Activated CD4-positive, alpha-beta T cell treated with anti-CD3 and anti-CD28 coated beads, Interleukin-2, amount 10 ng/mL, durations not matched to agents 7 days and 5 days (primary cell): ENCODE measurements at regions not wholly inside any gene's neighbourhood (a gene's known extent, or its start where the extent isn't known, plus 50 kb on each side); places are given as distances from the start of the nearest gene placed in this dataset.

Experiments
- CTCF ChIA-PET: fragments of 350-600 bp; sonication (Branson Sonifier 250); formaldehyde crosslinking; loops from one replicate; lab custom pipeline; 2021; ENCODE audit warnings: antibody characterized with exemption; lab: Charles Lee
- POLR2A ChIA-PET: fragments of 350-600 bp; sonication (Branson Sonifier 250); formaldehyde crosslinking; loops from one replicate; lab custom pipeline; 2021; ENCODE audit warnings: antibody characterized with exemption; lab: Charles Lee
- DNase-seq: peaks from one replicate; pipeline ENCODE4 v3.0.0-alpha.2; 2020
- H3K27ac Mint-ChIP-seq: one replicate; pipeline ENCODE4 v1.8.0; 2021; ENCODE audit warnings: mild to moderate bottlenecking, moderate library complexity, mixed read lengths
- H3K27me3 Mint-ChIP-seq: one replicate; pipeline ENCODE4 v1.8.0; 2021; ENCODE audit warnings: mixed read lengths
- H3K36me3 Mint-ChIP-seq: one replicate; pipeline ENCODE4 v1.8.0; 2021; ENCODE audit warnings: low read depth, mixed read lengths
- H3K4me1 Mint-ChIP-seq: one replicate; pipeline ENCODE4 v1.8.0; 2021; ENCODE audit warnings: mixed read lengths
- H3K4me3 Mint-ChIP-seq: one replicate; pipeline ENCODE4 v1.8.0; 2021; ENCODE audit warnings: mild to moderate bottlenecking, moderate library complexity, mixed read lengths
- H3K9me3 Mint-ChIP-seq: one replicate; pipeline ENCODE4 v1.8.0; 2021; ENCODE audit warnings: mixed read lengths

- Mint-ChIP-seq H3K9me3 (peaks cover 14% of the 10 kb centered on the region), H3K36me3 (no peaks in the 10 kb centered on the region)
Observed at GRCh38 chr3:146873748-146874147, 268.6 kb upstream of the PLSCR5 start.

GRCh38 chr3:146865175-146865755 is 260.1 kb upstream of the PLSCR5 start:
- no peak overlapping the region for H3K27ac Mint-ChIP-seq
- CTCF ChIA-PET = no interaction called here
- no peaks in the 10 kb centered on the region for H3K36me3 Mint-ChIP-seq

More at GRCh38 chr3:146873748-146874147, 268.6 kb upstream of the PLSCR5 start:
- no peak for DNase-seq
- Mint-ChIP-seq H3K4me3 (no peak overlapping the region), H3K4me1 (no peaks in the 10 kb centered on the region), H3K27ac (no peak overlapping the region), H3K27me3 (no peaks in the 10 kb centered on the region)
- POLR2A ChIA-PET = no interaction called here
- CTCF ChIA-PET = no interaction called here

GRCh38 chr3:146861262-146861661 is 256.1 kb upstream of the PLSCR5 start:
- H3K4me1 Mint-ChIP-seq = no peaks in the 10 kb centered on the region
- DNase-seq = no peak
- no peaks in the 10 kb centered on the region for H3K27me3 Mint-ChIP-seq
- H3K4me3 Mint-ChIP-seq = no peak overlapping the region
- H3K9me3 Mint-ChIP-seq = no peaks in the 10 kb centered on the region
- no peaks in the 10 kb centered on the region for H3K36me3 Mint-ChIP-seq
- CTCF ChIA-PET = no interaction called here
- H3K27ac Mint-ChIP-seq = no peak overlapping the region
- POLR2A ChIA-PET = no interaction called here

More at GRCh38 chr3:146865175-146865755, 260.1 kb upstream of the PLSCR5 start:
- H3K9me3 Mint-ChIP-seq = no peaks in the 10 kb centered on the region
- no peak for DNase-seq
- no peak overlapping the region for H3K4me3 Mint-ChIP-seq
- POLR2A ChIA-PET = no interaction called here
- no peaks in the 10 kb centered on the region for H3K4me1 Mint-ChIP-seq
- H3K27me3 Mint-ChIP-seq = no peaks in the 10 kb centered on the region

GRCh38 chr3:146854523-146854922 is 249.4 kb upstream of the PLSCR5 start:
- Mint-ChIP-seq H3K27me3 (no peaks in the 10 kb centered on the region), H3K27ac (no peak overlapping the region), H3K36me3 (no peaks in the 10 kb centered on the region), H3K4me3 (no peak overlapping the region), H3K4me1 (no peaks in the 10 kb centered on the region), H3K9me3 (no peaks in the 10 kb centered on the region)
- POLR2A ChIA-PET = no interaction called here
- CTCF ChIA-PET = no interaction called here
- DNase-seq = no peak

- POLR2A ChIA-PET = no interaction called here
- no peak for DNase-seq
- H3K27me3 Mint-ChIP-seq = no peaks in the 10 kb centered on the region
- no peak overlapping the region for H3K27ac Mint-ChIP-seq
- no peak overlapping the region for H3K4me3 Mint-ChIP-seq
- peaks cover 2% of the 10 kb centered on the region for H3K9me3 Mint-ChIP-seq
- no peaks in the 10 kb centered on the region for H3K36me3 Mint-ChIP-seq
- CTCF ChIA-PET = no interaction called here
- H3K4me1 Mint-ChIP-seq = no peaks in the 10 kb centered on the region
Observed at GRCh38 chr3:146851665-146852064, 246.5 kb upstream of the PLSCR5 start.

GRCh38 chr3:146845361-146845760 is 240.2 kb upstream of the PLSCR5 start:
- Mint-ChIP-seq H3K27ac (no peak overlapping the region), H3K36me3 (no peaks in the 10 kb centered on the region), H3K4me1 (no peaks in the 10 kb centered on the region), H3K27me3 (no peaks in the 10 kb centered on the region), H3K9me3 (peaks cover 2% of the 10 kb centered on the region), H3K4me3 (no peak overlapping the region)
- CTCF ChIA-PET = interaction anchor here (0.7 kb wide), 1 partner anchor 17 kb away, joined by 3 read pairs; no protein-coding TSS in a partner anchor
- no peak for DNase-seq
- POLR2A ChIA-PET = no interaction called here

- ChIA-PET POLR2A (no interaction called here), CTCF (no interaction called here)
- no peaks in the 10 kb centered on the region for H3K4me1 Mint-ChIP-seq
- no peak overlapping the region for H3K27ac Mint-ChIP-seq
- H3K4me3 Mint-ChIP-seq = no peak overlapping the region
- H3K36me3 Mint-ChIP-seq = no peaks in the 10 kb centered on the region
- H3K27me3 Mint-ChIP-seq = no peaks in the 10 kb centered on the region
- no peaks in the 10 kb centered on the region for H3K9me3 Mint-ChIP-seq
- DNase-seq = no peak
Observed at GRCh38 chr3:146843476-146843875, 238.3 kb upstream of the PLSCR5 start.

- CTCF ChIA-PET = no interaction called here
Observed at GRCh38 chr3:146839727-146840375, 234.7 kb upstream of the PLSCR5 start.

GRCh38 chr3:146838221-146838620 is 233.1 kb upstream of the PLSCR5 start:
- no peaks in the 10 kb centered on the region for H3K9me3 Mint-ChIP-seq
- no peak for DNase-seq
- POLR2A ChIA-PET = no interaction called here
- H3K4me1 Mint-ChIP-seq = no peaks in the 10 kb centered on the region
- H3K36me3 Mint-ChIP-seq = no peaks in the 10 kb centered on the region
- CTCF ChIA-PET = no interaction called here
- H3K27me3 Mint-ChIP-seq = no peaks in the 10 kb centered on the region
- H3K27ac Mint-ChIP-seq = no peak overlapping the region
- no peak overlapping the region for H3K4me3 Mint-ChIP-seq

More at GRCh38 chr3:146839727-146840375, 234.7 kb upstream of the PLSCR5 start:
- no peak for DNase-seq
- Mint-ChIP-seq H3K4me3 (no peak overlapping the region), H3K27me3 (no peaks in the 10 kb centered on the region), H3K27ac (no peak overlapping the region), H3K9me3 (no peaks in the 10 kb centered on the region), H3K36me3 (no peaks in the 10 kb centered on the region), H3K4me1 (no peaks in the 10 kb centered on the region)
- POLR2A ChIA-PET = interaction anchor here (0.6 kb wide), 1 partner anchor 896 kb away, joined by 3 read pairs; no protein-coding TSS in a partner anchor

- no peaks in the 10 kb centered on the region for H3K4me1 Mint-ChIP-seq
- no peaks in the 10 kb centered on the region for H3K27me3 Mint-ChIP-seq
- H3K9me3 Mint-ChIP-seq = no peaks in the 10 kb centered on the region
- no peak for DNase-seq
- H3K36me3 Mint-ChIP-seq = no peaks in the 10 kb centered on the region
- CTCF ChIA-PET = no interaction called here
- no peak overlapping the region for H3K4me3 Mint-ChIP-seq
- H3K27ac Mint-ChIP-seq = no peak overlapping the region
- POLR2A ChIA-PET = no interaction called here
Observed at GRCh38 chr3:146834917-146835316, 229.8 kb upstream of the PLSCR5 start.

GRCh38 chr3:146832857-146833458 is 227.8 kb upstream of the PLSCR5 start:
- ChIA-PET CTCF (no interaction called here), POLR2A (no interaction called here)
- Mint-ChIP-seq H3K36me3 (no peaks in the 10 kb centered on the region), H3K9me3 (no peaks in the 10 kb centered on the region), H3K4me1 (no peaks in the 10 kb centered on the region), H3K27me3 (no peaks in the 10 kb centered on the region), H3K27ac (no peak overlapping the region), H3K4me3 (no peak overlapping the region)
- DNase-seq = no peak

- H3K9me3 Mint-ChIP-seq = no peaks in the 10 kb centered on the region
- DNase-seq = no peak
- ChIA-PET POLR2A (no interaction called here), CTCF (no interaction called here)
- H3K27ac Mint-ChIP-seq = no peak overlapping the region
- H3K36me3 Mint-ChIP-seq = no peaks in the 10 kb centered on the region
- no peak overlapping the region for H3K4me3 Mint-ChIP-seq
- no peaks in the 10 kb centered on the region for H3K27me3 Mint-ChIP-seq
- no peaks in the 10 kb centered on the region for H3K4me1 Mint-ChIP-seq
Observed at GRCh38 chr3:146831659-146832058, 226.5 kb upstream of the PLSCR5 start.

- H3K27ac Mint-ChIP-seq = no peak overlapping the region
- POLR2A ChIA-PET = no interaction called here
- no peaks in the 10 kb centered on the region for H3K9me3 Mint-ChIP-seq
- H3K4me1 Mint-ChIP-seq = no peaks in the 10 kb centered on the region
- no peaks in the 10 kb centered on the region for H3K36me3 Mint-ChIP-seq
- H3K27me3 Mint-ChIP-seq = no peaks in the 10 kb centered on the region
- no peak for DNase-seq
- no peak overlapping the region for H3K4me3 Mint-ChIP-seq
- CTCF ChIA-PET = no interaction called here
Observed at GRCh38 chr3:146830231-146830630, 225.1 kb upstream of the PLSCR5 start.
